GM12864 (cell line): ENCODE measurements at regions not wholly inside any gene's neighbourhood (a gene's known extent, or its start where the extent isn't known, plus 50 kb on each side); places are given as distances from the start of the nearest gene placed in this dataset.
"Not testable (repeated sequence)": the region's sequence is repeated elsewhere in the genome, so short reads cannot be mapped to it uniquely, and the experiment has no call there.

Experiments used
- DNase-seq: peaks from one replicate; pipeline ENCODE4 v3.0.0-alpha.2; 2011; ENCODE audit warnings: low read depth
- H3K4me3 ChIP-seq: 2 replicates; pipeline ENCODE4 v1.5.1; 2011; ENCODE audit warnings: mild to moderate bottlenecking, low read depth, low read length, control low read depth
- CTCF ChIP-seq: IDR thresholded peaks from 2 replicates; pipeline ENCODE4 v1.5.1; 2011; ENCODE audit warnings: low read depth, mild to moderate bottlenecking, moderate library complexity, low read length, control low read depth, inconsistent platforms; ENCODE audit errors: missing control alignments

GRCh38 chr10:55746002-55746401, 615.1 kb downstream of the ZWINT start:
- TF ChIP-seq CTCF, result no peak
- no peak for DNase-seq

GRCh38 chr10:55742487-55742886, 618.6 kb downstream of the ZWINT start:
- no peak for DNase-seq
- no peak overlapping the region for H3K4me3 ChIP-seq
- no peak for TF ChIP-seq CTCF

More at GRCh38 chr10:55746002-55746401, 615.1 kb downstream of the ZWINT start:
- H3K4me3 ChIP-seq, result no peak overlapping the region

- not testable (repeated sequence) for DNase-seq, H3K4me3 ChIP-seq
These were observed 620.3 kb downstream of the ZWINT start for GRCh38 chr10:55740767-55741166.

GRCh38 chr10:55740110-55740509, 620.9 kb downstream of the ZWINT start:
- no peak for TF ChIP-seq CTCF
- no peak for DNase-seq
- H3K4me3 ChIP-seq, result no peak overlapping the region

GRCh38 chr10:55734112-55734511, 626.9 kb downstream of the ZWINT start:
- H3K4me3 ChIP-seq, result no peak overlapping the region
- DNase-seq, result no peak
- no peak for TF ChIP-seq CTCF

GRCh38 chr10:55704950-55705349, 656.1 kb downstream of the ZWINT start:
- DNase-seq, result no peak
- no peak overlapping the region for H3K4me3 ChIP-seq
- TF ChIP-seq CTCF, result no peak

GRCh38 chr10:55668326-55668922, 692.6 kb downstream of the ZWINT start:
- no peak overlapping the region for H3K4me3 ChIP-seq
- TF ChIP-seq CTCF, result peak; percentile 24
- no peak for DNase-seq
